ENCODE measurements at regions not wholly inside any gene's neighbourhood (a gene's known extent, or its start where the extent isn't known, plus 50 kb on each side); places are given as distances from the start of the nearest gene placed in this dataset.

GRCh38 chr7:46725838-46726237 is 804.8 kb upstream of the IGFBP3 start:
- H2BK12ac ChIP-seq (ENCODE audit: low read depth, low read length), result no peak overlapping the region
- no peak overlapping the region for H2BK5ac ChIP-seq (ENCODE audit: low read depth, low read length)
- H2AK5ac ChIP-seq (ENCODE audit: low read depth, low read length), result no peak overlapping the region
- H2BK15ac ChIP-seq (ENCODE audit: low read length), result no peak overlapping the region
- TF ChIP-seq SIX5 (IDR thresholded peaks at IDR 0.05; ENCODE audit: low read depth, low read length) (no peak), GTF2F1 (IDR thresholded peaks at IDR 0.05; ENCODE audit: borderline replicate concordance, low read depth, low read length) (no peak), SAP30 (IDR thresholded peaks at IDR 0.05; ENCODE audit: insufficient read depth, insufficient replicate concordance, low read length) (no peak), RBBP5 (IDR thresholded peaks at IDR 0.05; ENCODE audit: borderline replicate concordance, low read depth, low read length) (no peak), CEBPB (IDR thresholded peaks at IDR 0.05; ENCODE audit: low read depth, low read length) (no peak), BRCA1 (IDR thresholded peaks at IDR 0.05; ENCODE audit: low read depth, low read length) (no peak), SRF (IDR thresholded peaks at IDR 0.05; ENCODE audit: low read depth, low read length) (no peak), JUN (IDR thresholded peaks at IDR 0.05; ENCODE audit: low read depth, low read length) (no peak)
- H3K18ac ChIP-seq (ENCODE audit: extremely low read depth, low read length), result no peak overlapping the region
- H3K9me3 ChIP-seq (ENCODE audit: insufficient read depth in 2 of 2, low read depth in 1 of 2, low read length in 1 of 2), result no peaks in the 10 kb centered on the region
- H4K5ac ChIP-seq (ENCODE audit: insufficient read length, low read depth, low read length), result no peak overlapping the region
- no peak overlapping the region for H3K14ac ChIP-seq (ENCODE audit: insufficient read length)
- FAIRE-seq, result no peak
- H3K4me2 ChIP-seq (ENCODE audit: insufficient read depth in 1 of 2, low read depth in 2 of 2, low read length in 2 of 2), result no peak overlapping the region
- H3K23me2 ChIP-seq (ENCODE audit: low read depth, low read length), result no peaks in the 10 kb centered on the region
- POLR2A ChIA-PET (ENCODE audit: partially characterized antibody), result no interaction called here
- DNase-seq (ENCODE audit: low read depth in 1 of 2, low spot score in 2 of 2), result no peak
- no peak overlapping the region for H4K91ac ChIP-seq (replicated peaks; ENCODE audit: insufficient read length, low read length)
- H3K79me1 ChIP-seq (ENCODE audit: low read depth, low read length), result no peaks in the 10 kb centered on the region
- H2BK120ac ChIP-seq (replicated peaks; ENCODE audit: low read depth, low read length), result no peak overlapping the region
- H3K9ac ChIP-seq (replicated peaks in 1 of 4; ENCODE audit: extremely low read depth in 1 of 4, low read depth in 3 of 4, low read length in 3 of 4), result no peak overlapping the region
- no peak overlapping the region for H2AFZ ChIP-seq (ENCODE audit: low read length)
- H4K20me1 ChIP-seq (replicated peaks in 1 of 2; ENCODE audit: control insufficient read depth in 1 of 2, insufficient read depth in 2 of 2, low read length in 2 of 2), result no peaks in the 10 kb centered on the region
- no peak overlapping the region for H4K8ac ChIP-seq (ENCODE audit: extremely low read depth, insufficient read depth, low read length)
- H3K27me3 ChIP-seq (replicated peaks in 1 of 4; ENCODE audit: control insufficient read depth in 3 of 4, extremely low read depth in 1 of 4, insufficient read depth in 3 of 4, low read length in 3 of 4), result no peaks in the 10 kb centered on the region
- H3K56ac ChIP-seq (replicated peaks; ENCODE audit: insufficient read length, low read depth, low read length), result no peak overlapping the region
- H3K79me2 ChIP-seq (ENCODE audit: control insufficient read depth in 1 of 2, insufficient read depth in 2 of 2, low read length in 2 of 2), result no peaks in the 10 kb centered on the region
- H2BK20ac ChIP-seq (ENCODE audit: low read length), result no peak overlapping the region
- H3K4me1 ChIP-seq (replicated peaks in 1 of 4; ENCODE audit: control insufficient read depth in 3 of 4, insufficient read depth in 4 of 4, low read length in 3 of 4), result no peaks in the 10 kb centered on the region
- no peak overlapping the region for H3K23ac ChIP-seq (ENCODE audit: insufficient read length)
- H3K4me3 ChIP-seq (ENCODE audit: extremely low read depth in 1 of 4, insufficient read depth in 2 of 4, low read depth in 3 of 4, low read length in 4 of 4), result no peak overlapping the region
- CTCF ChIA-PET (ENCODE audit: partially characterized antibody), result interaction anchor here (0.9 kb wide), 1 partner anchor 13 kb away, joined by 3 read pairs; no protein-coding TSS in a partner anchor
- H3K36me3 ChIP-seq (ENCODE audit: control insufficient read depth in 2 of 4, insufficient read depth in 4 of 4, low read length in 3 of 4), result no peaks in the 10 kb centered on the region
- H3K4ac ChIP-seq (replicated peaks; ENCODE audit: insufficient read length, low read depth, low read length), result no peak overlapping the region
- H3K27ac ChIP-seq (ENCODE audit: low read depth, low read length), result no peak overlapping the region

Data from H1 (cell line).